Anterior cingulate cortex (tissue), 58 donors: ENCODE measurements at regions not wholly inside any gene's neighbourhood (a gene's known extent, or its start where the extent isn't known, plus 50 kb on each side); places are given as distances from the start of the nearest gene placed in this dataset.
A peak's percentile ranks its signal among the peaks of the same experiment; 100 is the strongest.

Experiments
- DNase-seq, 58 donors: peaks; one replicate each; lab custom pipeline; 2025; lab: John Stamatoyannopoulos, UW

GRCh38 chr3:168273917-168274316 is 178.2 kb upstream of the GOLIM4 start:
- no peak for DNase-seq

DNA sequence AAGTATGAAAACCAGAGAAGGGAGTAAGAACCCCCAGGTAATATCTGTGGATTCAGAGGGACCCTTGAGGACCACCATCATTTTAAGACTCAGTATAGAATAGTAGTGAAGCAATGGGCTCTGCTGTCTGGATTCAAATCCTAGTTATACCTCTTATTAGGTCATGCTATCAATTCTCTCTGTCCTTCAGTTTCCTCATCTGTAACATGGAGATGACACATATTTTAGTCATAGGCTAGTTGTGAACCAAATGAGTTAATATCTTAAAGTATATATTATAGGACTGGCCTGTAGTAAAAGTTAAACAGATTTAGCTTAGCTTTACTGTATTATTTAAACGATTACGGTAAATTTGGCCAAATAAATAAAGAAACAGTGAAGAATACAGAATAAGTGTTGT is 177.3 kb upstream of the GOLIM4 start:
- DNase-seq, result no peak

DNA sequence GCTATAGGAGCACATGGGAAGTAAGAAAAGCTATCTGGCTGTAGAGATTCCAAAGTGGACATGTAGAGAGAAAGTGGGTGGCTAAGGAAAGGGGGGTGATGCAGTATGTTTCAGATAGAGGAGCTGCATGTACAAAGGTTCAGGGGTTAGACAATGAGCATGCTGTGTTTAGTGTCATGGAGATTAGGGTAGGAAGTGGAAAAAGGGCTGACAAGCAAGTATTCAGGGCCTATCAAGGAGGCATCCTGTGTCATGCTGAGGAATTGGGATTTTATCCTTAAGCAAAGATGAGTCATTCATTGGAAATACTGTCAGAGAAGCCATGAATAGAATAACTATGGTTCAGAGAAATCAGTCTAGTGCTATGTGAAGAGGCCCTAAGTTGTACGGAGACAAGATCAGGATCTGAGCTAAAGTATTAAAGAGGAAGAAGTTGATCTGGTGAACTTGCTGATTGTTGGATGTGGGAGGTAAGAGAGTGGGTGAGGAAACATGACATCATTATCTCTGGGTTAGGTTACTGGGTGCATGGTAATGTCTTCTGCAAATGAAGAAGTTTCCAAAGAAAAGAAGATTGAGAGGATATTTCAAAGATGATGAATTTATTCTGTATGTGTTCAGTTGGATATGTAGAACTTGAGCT is 176.7 kb upstream of the GOLIM4 start:
- DNase-seq, result no peak

DNA sequence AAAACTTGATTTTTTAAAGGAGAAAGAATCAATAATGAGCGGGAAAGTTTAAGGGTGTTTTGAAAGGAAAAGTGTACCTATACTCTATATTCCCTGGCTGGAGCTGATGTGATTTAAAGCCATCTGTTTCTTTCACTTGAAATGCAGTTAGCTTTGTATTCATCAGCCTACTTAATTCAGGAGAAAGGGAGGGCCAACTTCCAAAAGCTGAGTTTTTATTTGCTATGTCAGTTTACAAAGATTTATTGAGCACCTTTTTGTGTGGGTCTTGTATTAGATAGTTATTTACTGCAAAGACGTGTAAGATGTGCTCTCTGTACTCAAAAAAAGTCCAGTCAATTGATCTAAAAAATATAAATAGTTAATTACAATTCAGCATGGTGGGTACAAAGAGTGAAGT is 176.2 kb upstream of the GOLIM4 start:
- DNase-seq, result no peak

GRCh38 chr3:168269001-168269400 is 173.3 kb upstream of the GOLIM4 start:
- DNase-seq, result no peak

DNA sequence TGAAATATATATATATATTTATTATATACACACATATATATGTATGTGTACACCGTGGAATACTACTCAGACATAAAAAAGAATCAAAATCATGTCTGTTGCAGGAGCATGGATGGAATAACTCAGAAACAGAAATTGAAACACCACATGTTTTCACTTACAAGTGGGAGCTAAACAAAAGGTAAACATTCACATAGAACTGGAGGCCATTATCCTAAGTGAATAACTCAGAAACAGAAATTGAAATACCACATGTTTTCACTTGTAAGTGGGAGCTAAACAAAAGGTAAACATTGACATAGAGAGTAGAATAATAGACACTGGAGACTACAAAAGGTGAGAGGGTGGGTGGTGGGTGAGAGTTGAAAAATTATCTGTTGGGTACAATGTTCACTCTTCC is 171.5 kb upstream of the GOLIM4 start:
- DNase-seq, result no peak

- no peak for DNase-seq
These were observed 170.6 kb upstream of the GOLIM4 start for GRCh38 chr3:168266335-168266734.

- no peak for DNase-seq
These were observed 167.2 kb upstream of the GOLIM4 start for GRCh38 chr3:168262887-168263286.

GRCh38 chr3:168260859-168261258 is 165.1 kb upstream of the GOLIM4 start:
- DNase-seq, result no peak

GRCh38 chr3:168251371-168251770 is 155.6 kb upstream of the GOLIM4 start:
- DNase-seq, result no peak

- peak in 3 of 58 donors; percentile 1 to 22 (median 13) for DNase-seq
These were observed 154.7 kb upstream of the GOLIM4 start for GRCh38 chr3:168250415-168250861.

DNA sequence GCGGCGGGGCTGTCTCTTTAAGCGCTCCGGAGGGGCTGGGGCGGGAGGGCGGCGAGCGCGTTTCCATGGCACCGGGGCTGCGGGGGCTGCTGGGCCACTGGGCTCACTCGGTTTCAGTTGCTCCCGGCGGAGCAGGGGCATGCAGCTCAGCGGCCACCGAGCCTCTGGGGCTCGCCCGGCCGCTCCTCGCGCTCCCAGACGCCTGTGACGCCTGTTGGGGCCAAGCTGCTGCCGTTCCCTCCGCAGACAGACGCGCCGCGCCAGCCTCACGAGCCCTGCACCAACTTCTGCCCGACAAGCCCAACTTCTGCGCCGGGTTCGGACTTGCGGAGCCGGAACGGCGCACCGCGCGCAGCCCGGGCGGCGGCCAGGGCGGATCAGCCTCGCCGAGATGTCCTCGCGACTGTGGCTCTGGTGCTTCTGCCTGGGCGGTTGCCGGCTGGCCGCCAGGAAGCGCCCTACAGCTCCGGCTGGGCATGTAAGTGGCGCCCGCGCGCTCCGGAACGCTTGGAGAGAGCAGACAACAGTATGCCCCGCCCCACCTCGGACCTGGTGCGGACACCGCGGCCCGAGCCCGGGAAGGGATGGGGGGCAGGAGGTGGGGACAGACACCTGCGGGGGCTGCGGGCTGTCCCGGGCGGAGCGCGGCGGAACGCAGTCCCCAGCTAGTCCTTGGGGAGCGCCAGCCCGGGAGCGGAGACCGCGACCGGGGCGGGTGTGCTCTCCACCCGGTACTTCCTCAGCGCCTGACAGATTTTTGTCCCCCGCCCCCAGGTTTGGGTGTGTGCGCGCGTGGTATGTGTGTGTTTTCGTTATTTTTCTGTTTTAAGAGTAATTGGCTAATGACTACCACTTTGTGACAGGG is 154.1 kb upstream of the GOLIM4 start:
- peak in 57 of 58 donors; percentile 2 to 79 (median 50) for DNase-seq

DNA sequence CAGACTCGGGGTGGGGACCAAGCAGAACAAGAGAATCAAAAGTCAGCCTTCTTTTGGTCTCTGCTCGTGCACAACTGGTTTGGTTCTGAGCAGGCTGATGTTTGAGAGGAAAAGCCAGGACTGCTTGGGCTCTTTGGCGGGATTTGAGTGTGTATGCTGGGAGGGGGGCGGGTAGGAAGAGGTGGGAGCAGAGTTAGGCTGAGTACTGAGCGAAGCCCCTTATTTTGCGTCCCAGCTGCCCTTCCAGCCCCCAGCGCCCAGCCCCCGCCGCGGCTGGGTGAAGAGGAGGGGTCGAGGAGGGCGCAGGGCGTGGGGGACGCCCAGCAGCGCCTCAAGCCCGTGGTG is 153.5 kb upstream of the GOLIM4 start:
- peak in 4 of 58 donors; percentile 16 to 59 (median 34) for DNase-seq

- DNase-seq, result peak in 11 of 58 donors; percentile 1 to 39 (median 2)
These were observed 152.9 kb upstream of the GOLIM4 start for GRCh38 chr3:168248383-168249204.

- DNase-seq, result no peak
These were observed 145.4 kb upstream of the GOLIM4 start for GRCh38 chr3:168241156-168241555.

- DNase-seq, result no peak
These were observed 143.6 kb upstream of the GOLIM4 start for GRCh38 chr3:168239287-168239686.

- no peak for DNase-seq
These were observed 137.3 kb upstream of the GOLIM4 start for GRCh38 chr3:168233001-168233400.

- no peak for DNase-seq
These were observed 127.4 kb upstream of the GOLIM4 start for GRCh38 chr3:168223085-168223484.

DNA sequence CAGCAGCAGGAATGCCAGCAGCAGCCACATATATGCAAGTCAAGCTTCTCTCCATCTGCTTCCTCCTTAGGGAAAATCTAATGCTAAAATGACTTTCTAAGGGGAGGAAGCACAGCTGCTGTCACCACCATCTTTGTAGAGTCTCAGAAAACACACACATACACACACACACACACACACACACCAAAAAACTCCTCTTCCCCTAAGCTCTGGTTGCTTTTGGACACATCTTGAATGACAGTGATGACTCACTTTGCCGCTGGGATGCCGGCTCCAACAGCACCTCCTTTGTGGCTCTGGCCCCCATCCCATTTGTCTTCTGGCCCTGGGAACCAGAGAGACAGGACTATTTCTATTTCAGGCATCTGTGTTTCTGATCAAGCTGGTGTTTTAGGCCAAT is 124.8 kb upstream of the GOLIM4 start:
- DNase-seq, result peak in 31 of 58 donors; percentile 1 to 53 (median 17)

DNA sequence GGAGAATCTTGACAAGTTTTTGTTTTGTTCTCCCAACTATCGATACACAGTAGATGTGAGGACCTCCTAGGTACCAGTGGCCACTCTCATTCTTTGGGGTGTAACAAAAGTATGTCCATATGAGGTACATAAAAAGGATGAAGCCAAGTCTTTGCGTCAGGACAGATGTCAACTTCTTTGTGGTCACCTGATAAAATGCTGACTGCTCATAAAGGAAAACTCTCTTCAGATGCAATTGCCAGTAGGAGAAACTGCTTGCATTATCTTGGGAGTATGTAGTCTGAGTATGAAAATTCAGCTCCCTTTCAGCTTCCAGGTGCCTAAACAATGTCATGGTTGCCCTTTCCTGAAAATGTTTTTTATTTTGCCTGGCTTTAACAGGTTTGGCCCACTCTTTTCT is 123.8 kb upstream of the GOLIM4 start:
- DNase-seq, result no peak

DNA sequence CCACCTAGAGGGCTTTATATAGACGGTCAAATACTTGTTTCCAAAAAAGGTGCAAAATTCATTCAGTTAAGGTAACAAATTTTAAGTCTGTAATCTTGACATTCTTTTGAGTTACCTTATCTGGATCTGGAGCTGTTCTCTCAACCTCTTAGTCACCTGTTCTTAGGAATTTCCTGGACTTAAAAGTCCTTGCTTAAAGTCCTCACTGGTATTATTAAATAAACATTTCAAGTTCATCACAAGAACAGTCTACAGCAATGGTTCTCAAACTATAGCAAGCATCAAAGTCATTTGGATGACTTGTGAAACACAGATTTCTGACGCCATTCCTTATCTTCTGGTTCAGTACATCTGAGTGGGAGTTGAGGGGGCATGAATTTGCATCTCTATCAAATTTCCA is 122.9 kb upstream of the GOLIM4 start:
- no peak for DNase-seq
